ENCODE measurements at regions not wholly inside any gene's neighbourhood (a gene's known extent, or its start where the extent isn't known, plus 50 kb on each side); places are given as distances from the start of the nearest gene placed in this dataset.

DNA sequence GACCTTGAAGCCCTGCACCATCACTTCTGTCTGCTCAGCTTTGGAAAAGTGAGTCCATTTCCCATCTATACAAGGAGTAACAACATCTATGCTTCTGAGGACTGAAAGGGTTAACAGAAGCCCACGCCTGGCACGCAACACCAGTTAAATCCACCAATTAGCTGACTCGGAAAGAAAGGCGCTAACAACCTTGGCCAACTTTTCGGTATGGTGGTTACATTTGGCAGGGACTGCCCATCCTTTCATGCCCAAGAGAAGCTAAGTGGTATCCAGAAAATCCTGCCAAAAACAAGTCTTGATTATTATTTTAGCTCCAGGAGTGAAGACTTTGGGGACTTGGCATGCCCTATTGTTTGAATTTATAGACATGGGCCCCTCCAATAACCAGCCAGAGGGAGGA, 202.3 kb upstream of the RPL38 start:
- Histone ChIP-seq H3K36me3 (ENCODE audit: insufficient read depth, low read depth, low read length) (no peaks in the 10 kb centered on the region), H3K9me3 (ENCODE audit: insufficient read depth, low read depth, low read length) (no peaks in the 10 kb centered on the region), H3K4me1 (ENCODE audit: insufficient read depth, low read length) (peaks cover 4% of the 10 kb centered on the region; the same call in 1 of the 2 replicates), H3K9ac (ENCODE audit: low read depth, low read length) (no peak overlapping the region), H3K27ac (ENCODE audit: low read length) (no peak overlapping the region), H3K4me3 (ENCODE audit: low read length) (no peak overlapping the region), H3K27me3 (ENCODE audit: insufficient read depth, low read length) (no peaks in the 10 kb centered on the region)

DNA sequence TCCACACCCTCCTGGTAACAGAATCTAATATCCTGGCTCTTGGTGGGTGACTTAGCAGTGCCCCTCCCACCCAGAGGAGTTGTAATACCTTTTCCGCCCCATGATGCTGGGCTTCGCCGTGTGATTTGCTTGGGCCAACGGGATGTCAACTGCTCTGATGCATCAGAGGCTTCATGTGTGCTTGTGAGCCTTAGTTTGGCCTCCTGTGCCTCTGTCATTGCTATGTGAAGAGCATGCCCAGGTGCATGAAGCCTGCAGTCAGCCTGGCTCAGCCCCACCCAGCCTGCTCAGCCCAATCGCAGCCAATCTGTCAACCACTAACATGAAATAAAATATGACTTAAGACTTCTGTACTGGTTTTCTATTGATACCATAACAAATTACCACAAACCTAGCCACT, 201.2 kb upstream of the RPL38 start:
- Histone ChIP-seq H3K27ac (ENCODE audit: low read length) (no peak overlapping the region), H3K4me3 (ENCODE audit: low read length) (no peak overlapping the region), H3K9ac (ENCODE audit: low read depth, low read length) (no peak overlapping the region), H3K4me1 (ENCODE audit: insufficient read depth, low read length) (peaks cover 4% of the 10 kb centered on the region; the same call in 1 of the 2 replicates), H3K9me3 (ENCODE audit: insufficient read depth, low read depth, low read length) (no peaks in the 10 kb centered on the region), H3K27me3 (ENCODE audit: insufficient read depth, low read length) (no peaks in the 10 kb centered on the region), H3K36me3 (ENCODE audit: insufficient read depth, low read depth, low read length) (no peaks in the 10 kb centered on the region)

DNA sequence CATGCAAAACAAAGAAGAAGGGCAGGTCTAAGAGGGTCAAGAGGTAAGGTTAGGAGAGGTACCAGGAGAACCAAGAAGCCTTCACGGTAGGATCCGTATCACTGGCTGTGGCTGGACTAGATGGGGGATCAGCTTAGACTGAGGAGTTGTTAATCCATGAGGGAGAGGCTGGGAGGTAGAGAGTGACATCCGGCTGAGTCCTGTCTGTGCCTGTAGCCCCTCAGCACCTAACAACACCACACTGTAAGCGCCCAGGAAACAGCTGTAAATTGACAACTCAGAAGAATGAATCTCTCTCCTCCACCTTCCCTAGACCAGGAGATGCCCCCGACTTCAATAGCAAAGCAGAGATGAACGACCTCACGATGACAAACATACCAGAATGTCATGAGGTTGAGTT, 199.4 kb upstream of the RPL38 start:
- H3K27me3 ChIP-seq (ENCODE audit: insufficient read depth, low read length): no peaks in the 10 kb centered on the region
- no peak overlapping the region for H3K9ac ChIP-seq (ENCODE audit: low read depth, low read length)
- no peak overlapping the region for H3K27ac ChIP-seq (ENCODE audit: low read length)

DNA sequence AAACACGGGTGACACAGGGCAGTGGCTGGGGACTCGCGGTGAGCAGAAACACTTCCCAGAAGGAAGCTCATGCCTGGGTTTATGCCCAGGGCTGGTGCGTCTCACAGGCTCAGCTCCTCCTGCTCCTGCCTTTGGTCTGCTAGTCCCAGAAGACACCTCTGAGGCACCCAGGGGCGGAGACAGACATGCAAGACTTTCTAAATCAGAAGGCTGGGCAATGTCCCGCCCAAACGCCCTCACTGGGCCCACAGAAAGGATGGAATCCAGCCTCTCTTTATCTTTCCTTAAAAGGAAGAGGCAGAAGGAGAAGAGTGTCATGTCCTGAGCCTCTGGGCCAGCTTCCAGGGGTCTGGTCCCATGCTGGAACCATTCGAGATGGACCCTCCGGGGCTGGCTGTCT, 197.7 kb upstream of the RPL38 start:
- Histone ChIP-seq H3K9ac (ENCODE audit: low read depth, low read length) (no peak overlapping the region), H3K36me3 (ENCODE audit: insufficient read depth, low read depth, low read length) (no peaks in the 10 kb centered on the region), H3K9me3 (ENCODE audit: insufficient read depth, low read depth, low read length) (no peaks in the 10 kb centered on the region), H3K27me3 (ENCODE audit: insufficient read depth, low read length) (no peaks in the 10 kb centered on the region), H3K4me1 (ENCODE audit: insufficient read depth, low read length) (peaks cover 4% of the 10 kb centered on the region; the same call in 1 of the 2 replicates), H3K27ac (ENCODE audit: low read length) (no peak overlapping the region), H3K4me3 (ENCODE audit: low read length) (no peak overlapping the region)

More for the DNA sequence above, 199.4 kb upstream of the RPL38 start:
- H3K9me3 ChIP-seq (ENCODE audit: insufficient read depth, low read depth, low read length): no peaks in the 10 kb centered on the region
- H3K4me1 ChIP-seq (ENCODE audit: insufficient read depth, low read length): peaks cover 6% of the 10 kb centered on the region; the same call in 1 of the 2 replicates
- no peaks in the 10 kb centered on the region for H3K36me3 ChIP-seq (ENCODE audit: insufficient read depth, low read depth, low read length)
- no peak overlapping the region for H3K4me3 ChIP-seq (ENCODE audit: low read length)

GRCh38 chr17:74006371-74006770, 197.1 kb upstream of the RPL38 start:
- no peaks in the 10 kb centered on the region for H3K27me3 ChIP-seq (ENCODE audit: insufficient read depth, low read length)
- H3K27ac ChIP-seq (ENCODE audit: low read length): no peak overlapping the region
- peaks cover 4% of the 10 kb centered on the region; the same call in 1 of the 2 replicates for H3K4me1 ChIP-seq (ENCODE audit: insufficient read depth, low read length)
- H3K9ac ChIP-seq (ENCODE audit: low read depth, low read length): no peak overlapping the region
- no peak overlapping the region for H3K4me3 ChIP-seq (ENCODE audit: low read length)
- no peaks in the 10 kb centered on the region for H3K36me3 ChIP-seq (ENCODE audit: insufficient read depth, low read depth, low read length)
- no peaks in the 10 kb centered on the region for H3K9me3 ChIP-seq (ENCODE audit: insufficient read depth, low read depth, low read length)

- no peaks in the 10 kb centered on the region for H3K27me3 ChIP-seq (ENCODE audit: insufficient read depth, low read length)
- no peak overlapping the region for H3K4me3 ChIP-seq (ENCODE audit: low read length)
- no peak overlapping the region for H3K9ac ChIP-seq (ENCODE audit: low read depth, low read length)
- H3K36me3 ChIP-seq (ENCODE audit: insufficient read depth, low read depth, low read length): no peaks in the 10 kb centered on the region
- H3K9me3 ChIP-seq (ENCODE audit: insufficient read depth, low read depth, low read length): no peaks in the 10 kb centered on the region
- H3K27ac ChIP-seq (ENCODE audit: low read length): no peak overlapping the region
- peaks cover 4% of the 10 kb centered on the region; the same call in 1 of the 2 replicates for H3K4me1 ChIP-seq (ENCODE audit: insufficient read depth, low read length)
These were observed 195.3 kb upstream of the RPL38 start for GRCh38 chr17:74008196-74008595.

- Histone ChIP-seq H3K4me3 (ENCODE audit: low read length) (no peak overlapping the region), H3K27ac (ENCODE audit: low read length) (no peak overlapping the region), H3K9ac (ENCODE audit: low read depth, low read length) (no peak overlapping the region), H3K9me3 (ENCODE audit: insufficient read depth, low read depth, low read length) (no peaks in the 10 kb centered on the region), H3K27me3 (ENCODE audit: insufficient read depth, low read length) (no peaks in the 10 kb centered on the region), H3K4me1 (ENCODE audit: insufficient read depth, low read length) (peaks cover 4% of the 10 kb centered on the region; the same call in 1 of the 2 replicates), H3K36me3 (ENCODE audit: insufficient read depth, low read depth, low read length) (no peaks in the 10 kb centered on the region)
These were observed 194.3 kb upstream of the RPL38 start for GRCh38 chr17:74009056-74009625.

DNA sequence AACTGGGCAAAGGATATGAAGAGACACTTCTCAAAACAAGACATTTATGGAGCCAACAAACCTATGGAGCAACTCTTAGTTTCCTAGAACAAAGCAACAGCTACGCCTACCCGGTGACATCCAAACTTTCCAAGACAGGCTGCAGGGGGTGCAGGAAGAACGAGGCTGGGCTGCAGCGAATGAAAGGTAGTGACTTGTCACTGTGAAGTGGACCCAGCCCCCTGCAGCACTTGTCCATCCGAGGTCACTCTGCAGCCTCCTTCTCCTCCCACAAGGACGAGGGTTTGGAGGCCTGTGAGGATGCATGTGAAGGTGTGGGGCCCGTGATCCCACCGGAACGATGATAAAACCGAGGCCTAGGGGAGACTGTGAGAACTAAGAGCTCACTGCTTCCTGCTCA, 192.6 kb upstream of the RPL38 start:
- Histone ChIP-seq H3K4me1 (ENCODE audit: insufficient read depth, low read length) (peaks cover 4% of the 10 kb centered on the region; the same call in 1 of the 2 replicates), H3K27ac (ENCODE audit: low read length) (no peak overlapping the region), H3K36me3 (ENCODE audit: insufficient read depth, low read depth, low read length) (no peaks in the 10 kb centered on the region), H3K9ac (ENCODE audit: low read depth, low read length) (no peak overlapping the region), H3K9me3 (ENCODE audit: insufficient read depth, low read depth, low read length) (no peaks in the 10 kb centered on the region), H3K4me3 (ENCODE audit: low read length) (no peak overlapping the region), H3K27me3 (ENCODE audit: insufficient read depth, low read length) (no peaks in the 10 kb centered on the region)

DNA sequence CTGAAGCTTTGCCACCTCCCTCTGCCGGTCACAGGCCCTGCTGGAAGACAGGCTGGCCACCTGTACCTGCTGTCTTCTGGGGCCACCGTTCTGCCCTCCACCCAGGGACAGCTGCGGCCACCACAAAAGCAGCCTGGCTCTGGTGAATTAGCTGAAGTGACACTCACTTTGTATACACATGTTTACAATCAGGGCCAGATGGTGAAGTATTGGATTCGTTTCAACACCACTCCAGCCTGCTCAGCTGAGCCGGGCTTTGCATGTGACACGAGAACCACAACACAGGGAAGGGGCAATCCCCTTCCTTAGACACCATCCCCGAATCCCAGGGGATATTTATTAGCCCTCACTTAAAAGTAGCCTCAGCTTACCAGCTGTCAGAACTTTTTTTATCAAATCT, 191.5 kb upstream of the RPL38 start:
- no peaks in the 10 kb centered on the region for H3K36me3 ChIP-seq (ENCODE audit: insufficient read depth, low read depth, low read length)
- no peaks in the 10 kb centered on the region for H3K9me3 ChIP-seq (ENCODE audit: insufficient read depth, low read depth, low read length)
- no peaks in the 10 kb centered on the region for H3K27me3 ChIP-seq (ENCODE audit: insufficient read depth, low read length)
- H3K4me3 ChIP-seq (ENCODE audit: low read length): no peak overlapping the region
- no peak overlapping the region for H3K9ac ChIP-seq (ENCODE audit: low read depth, low read length)
- H3K4me1 ChIP-seq (ENCODE audit: insufficient read depth, low read length): peaks cover 4% of the 10 kb centered on the region; the same call in 1 of the 2 replicates
- H3K27ac ChIP-seq (ENCODE audit: low read length): no peak overlapping the region

DNA sequence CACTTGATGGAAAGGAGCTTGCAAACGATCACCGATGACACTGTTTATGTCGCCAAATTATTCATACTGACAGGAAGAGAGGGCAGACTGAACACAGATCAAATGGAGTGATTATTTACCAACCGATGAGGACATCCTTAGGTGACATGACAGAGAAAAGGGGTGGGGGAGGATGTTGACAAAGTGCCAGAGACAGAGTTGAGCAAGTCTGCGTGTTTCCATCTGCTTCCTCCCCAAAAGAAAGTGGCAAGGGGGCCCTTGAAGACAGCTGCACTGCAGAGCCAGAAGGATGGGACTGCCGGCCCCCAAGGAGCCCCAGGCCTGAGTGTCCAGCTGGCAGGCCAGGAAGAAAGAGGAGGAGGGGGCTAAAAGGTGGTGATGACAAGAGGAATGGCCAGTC, 191.0 kb upstream of the RPL38 start:
- no peak overlapping the region for H3K4me3 ChIP-seq (ENCODE audit: low read length)
- H3K27me3 ChIP-seq (ENCODE audit: insufficient read depth, low read length): no peaks in the 10 kb centered on the region
- H3K4me1 ChIP-seq (ENCODE audit: insufficient read depth, low read length): peaks cover 4% of the 10 kb centered on the region; the same call in 1 of the 2 replicates
- no peaks in the 10 kb centered on the region for H3K36me3 ChIP-seq (ENCODE audit: insufficient read depth, low read depth, low read length)
- no peaks in the 10 kb centered on the region for H3K9me3 ChIP-seq (ENCODE audit: insufficient read depth, low read depth, low read length)
- no peak overlapping the region for H3K9ac ChIP-seq (ENCODE audit: low read depth, low read length)
- no peak overlapping the region for H3K27ac ChIP-seq (ENCODE audit: low read length)

- Histone ChIP-seq H3K4me3 (ENCODE audit: low read length) (no peak overlapping the region), H3K27ac (ENCODE audit: low read length) (no peak overlapping the region), H3K9ac (ENCODE audit: low read depth, low read length) (no peak overlapping the region), H3K4me1 (ENCODE audit: insufficient read depth, low read length) (no peaks in the 10 kb centered on the region), H3K9me3 (ENCODE audit: insufficient read depth, low read depth, low read length) (no peaks in the 10 kb centered on the region), H3K27me3 (ENCODE audit: insufficient read depth, low read length) (no peaks in the 10 kb centered on the region), H3K36me3 (ENCODE audit: insufficient read depth, low read depth, low read length) (no peaks in the 10 kb centered on the region)
These were observed 188.2 kb upstream of the RPL38 start for GRCh38 chr17:74015316-74015715.

GRCh38 chr17:74015990-74016389, 187.5 kb upstream of the RPL38 start:
- no peak overlapping the region for H3K9ac ChIP-seq (ENCODE audit: low read depth, low read length)
- H3K27ac ChIP-seq (ENCODE audit: low read length): no peak overlapping the region
- H3K27me3 ChIP-seq (ENCODE audit: insufficient read depth, low read length): no peaks in the 10 kb centered on the region
- H3K9me3 ChIP-seq (ENCODE audit: insufficient read depth, low read depth, low read length): no peaks in the 10 kb centered on the region
- no peaks in the 10 kb centered on the region for H3K36me3 ChIP-seq (ENCODE audit: insufficient read depth, low read depth, low read length)
- H3K4me1 ChIP-seq (ENCODE audit: insufficient read depth, low read length): no peaks in the 10 kb centered on the region
- H3K4me3 ChIP-seq (ENCODE audit: low read length): no peak overlapping the region

Data from iPS-20b (cell line).